Femur (tissue), 1 donor: ENCODE measurements at regions not wholly inside any gene's neighbourhood (a gene's known extent, or its start where the extent isn't known, plus 50 kb on each side); places are given as distances from the start of the nearest gene placed in this dataset.

Experiments used
- DNase-seq: peaks from one replicate; pipeline ENCODE4 v3.0.0-alpha.2; 2017

- DNase-seq: no peak
Measured at GRCh38 chr21:28444111-28444510, 548.6 kb downstream of the LTN1 start.

- no peak for DNase-seq
Measured at GRCh38 chr21:28442624-28443023, 550.1 kb downstream of the LTN1 start.

- DNase-seq: no peak
Measured at GRCh38 chr21:28442085-28442484, 550.6 kb downstream of the LTN1 start.

- DNase-seq: no peak
Measured at GRCh38 chr21:28439788-28440187, 552.9 kb downstream of the LTN1 start.

GRCh38 chr21:28439251-28439650 lies 553.4 kb downstream of the LTN1 start:
- no peak for DNase-seq

- DNase-seq: no peak
Measured at GRCh38 chr21:28437061-28437460, 555.6 kb downstream of the LTN1 start.

GRCh38 chr21:28436286-28436932 lies 556.3 kb downstream of the LTN1 start:
- no peak for DNase-seq

- no peak for DNase-seq
Measured at GRCh38 chr21:28431527-28432200, 561.0 kb downstream of the LTN1 start.

- DNase-seq: no peak
Measured at GRCh38 chr21:28431022-28431421, 561.7 kb downstream of the LTN1 start.

GRCh38 chr21:28429161-28429560 lies 563.5 kb downstream of the LTN1 start:
- DNase-seq: no peak

- no peak for DNase-seq
Measured at GRCh38 chr21:28427394-28428022, 565.2 kb downstream of the LTN1 start.

GRCh38 chr21:28426545-28426944 lies 566.1 kb downstream of the LTN1 start:
- no peak for DNase-seq

- DNase-seq: no peak
Measured at GRCh38 chr21:28423521-28424190, 569.0 kb downstream of the LTN1 start.

- DNase-seq: no peak
Measured at GRCh38 chr21:28421716-28422524, 570.8 kb downstream of the LTN1 start.

- DNase-seq: no peak
Measured at GRCh38 chr21:28419811-28420210, 572.9 kb downstream of the LTN1 start.

GRCh38 chr21:28418726-28419514 lies 573.8 kb downstream of the LTN1 start:
- DNase-seq: no peak

GRCh38 chr21:28410256-28410655 lies 582.4 kb downstream of the LTN1 start:
- no peak for DNase-seq

- DNase-seq: no peak
Measured at GRCh38 chr21:28402616-28402989, 590.1 kb downstream of the LTN1 start.

- DNase-seq: no peak
Measured at GRCh38 chr21:28397040-28397439, 595.6 kb downstream of the LTN1 start.

- DNase-seq: no peak
Measured at GRCh38 chr21:28396421-28396820, 596.3 kb downstream of the LTN1 start.

GRCh38 chr21:28393279-28393678 lies 599.4 kb downstream of the LTN1 start:
- DNase-seq: no peak
